ENCODE measurements at regions not wholly inside any gene's neighbourhood (a gene's known extent, or its start where the extent isn't known, plus 50 kb on each side); places are given as distances from the start of the nearest gene placed in this dataset.

GRCh38 chr5:167312225-167312624, 979.2 kb upstream of the WWC1 start:
- Histone ChIP-seq H3K9me3 (replicated peaks in 1 of 3) (no peaks in the 10 kb centered on the region), H3K36me3 (replicated peaks in 1 of 2) (no peaks in the 10 kb centered on the region), H3K4me1 (replicated peaks in 1 of 2) (no peaks in the 10 kb centered on the region), H3K27ac (no peak overlapping the region), H3K4me3 (no peak overlapping the region), H3K27me3 (no peaks in the 10 kb centered on the region)
- TF ChIP-seq POLR2A (IDR thresholded peaks at IDR 0.05) (no peak), CTCF (IDR thresholded peaks at IDR 0.05) (no peak)
- WGBS, 4 donors: 57 to 68% (median 63%) methylated on average over 3 of the region's 3 CpGs
- DNase-seq: no peak
- intact Hi-C loops (cut with DNase I): no loop called here

GRCh38 chr5:167315762-167316161, 975.7 kb upstream of the WWC1 start:
- Histone ChIP-seq H3K27ac (no peak overlapping the region), H3K4me1 (replicated peaks in 1 of 2) (no peaks in the 10 kb centered on the region), H3K27me3 (no peaks in the 10 kb centered on the region), H3K36me3 (replicated peaks in 1 of 2) (no peaks in the 10 kb centered on the region), H3K4me3 (no peak overlapping the region), H3K9me3 (replicated peaks in 1 of 3) (no peaks in the 10 kb centered on the region)
- DNase-seq: no peak
- TF ChIP-seq POLR2A (IDR thresholded peaks at IDR 0.05) (no peak), CTCF (IDR thresholded peaks at IDR 0.05) (no peak)
- intact Hi-C loops (cut with DNase I): no loop called here
- WGBS, 4 donors: 77 to 82% (median 79%) methylated on average over 2 of the region's 2 CpGs

- H3K36me3 ChIP-seq (replicated peaks in 1 of 2): no peaks in the 10 kb centered on the region
- H3K4me3 ChIP-seq: no peak overlapping the region
- no peak for DNase-seq
- intact Hi-C loops (cut with DNase I): no loop called here
- no peaks in the 10 kb centered on the region for H3K27me3 ChIP-seq
- 61 to 76% (median 72%) methylated on average over 3 of the region's 3 CpGs for WGBS, 4 donors
- no peaks in the 10 kb centered on the region for H3K4me1 ChIP-seq (replicated peaks in 1 of 2)
- TF ChIP-seq CTCF (IDR thresholded peaks at IDR 0.05): no peak
- TF ChIP-seq POLR2A (IDR thresholded peaks at IDR 0.05): no peak
- no peaks in the 10 kb centered on the region for H3K9me3 ChIP-seq (replicated peaks in 1 of 3)
- no peak overlapping the region for H3K27ac ChIP-seq
Measured at GRCh38 chr5:167317884-167318283, 973.6 kb upstream of the WWC1 start.

GRCh38 chr5:167319243-167319642, 972.2 kb upstream of the WWC1 start:
- no peak for DNase-seq
- intact Hi-C loops (cut with DNase I): no loop called here
- 60 to 74% (median 68%) methylated on average over 3 of the region's 3 CpGs for WGBS, 4 donors
- no peaks in the 10 kb centered on the region for H3K4me1 ChIP-seq (replicated peaks in 1 of 2)
- H3K27me3 ChIP-seq: no peaks in the 10 kb centered on the region
- TF ChIP-seq POLR2A (IDR thresholded peaks at IDR 0.05) (no peak), CTCF (IDR thresholded peaks at IDR 0.05) (no peak)
- H3K4me3 ChIP-seq: no peak overlapping the region
- no peak overlapping the region for H3K27ac ChIP-seq
- no peaks in the 10 kb centered on the region for H3K9me3 ChIP-seq (replicated peaks in 1 of 3)
- no peaks in the 10 kb centered on the region for H3K36me3 ChIP-seq (replicated peaks in 1 of 2)
